HFF-Myc (cell line): ENCODE measurements at regions not wholly inside any gene's neighbourhood (a gene's known extent, or its start where the extent isn't known, plus 50 kb on each side); places are given as distances from the start of the nearest gene placed in this dataset.

ENCODE experiments used
- DNase-seq: peaks from one replicate; pipeline ENCODE4 v3.0.0-alpha.2; 2011; ENCODE audit warnings: low read depth; ENCODE audit errors: extremely low read depth
- H3K4me3 ChIP-seq: replicated peaks from 2 replicates; pipeline ENCODE4 v1.5.1; 2011; ENCODE audit warnings: low read depth, mild to moderate bottlenecking, control low read depth, low read length
- CTCF ChIP-seq: IDR thresholded peaks from 2 replicates; pipeline ENCODE4 v1.5.1; 2012; ENCODE audit warnings: mild to moderate bottlenecking, low read depth, low read length, control low read depth; ENCODE audit errors: missing control alignments

DNA sequence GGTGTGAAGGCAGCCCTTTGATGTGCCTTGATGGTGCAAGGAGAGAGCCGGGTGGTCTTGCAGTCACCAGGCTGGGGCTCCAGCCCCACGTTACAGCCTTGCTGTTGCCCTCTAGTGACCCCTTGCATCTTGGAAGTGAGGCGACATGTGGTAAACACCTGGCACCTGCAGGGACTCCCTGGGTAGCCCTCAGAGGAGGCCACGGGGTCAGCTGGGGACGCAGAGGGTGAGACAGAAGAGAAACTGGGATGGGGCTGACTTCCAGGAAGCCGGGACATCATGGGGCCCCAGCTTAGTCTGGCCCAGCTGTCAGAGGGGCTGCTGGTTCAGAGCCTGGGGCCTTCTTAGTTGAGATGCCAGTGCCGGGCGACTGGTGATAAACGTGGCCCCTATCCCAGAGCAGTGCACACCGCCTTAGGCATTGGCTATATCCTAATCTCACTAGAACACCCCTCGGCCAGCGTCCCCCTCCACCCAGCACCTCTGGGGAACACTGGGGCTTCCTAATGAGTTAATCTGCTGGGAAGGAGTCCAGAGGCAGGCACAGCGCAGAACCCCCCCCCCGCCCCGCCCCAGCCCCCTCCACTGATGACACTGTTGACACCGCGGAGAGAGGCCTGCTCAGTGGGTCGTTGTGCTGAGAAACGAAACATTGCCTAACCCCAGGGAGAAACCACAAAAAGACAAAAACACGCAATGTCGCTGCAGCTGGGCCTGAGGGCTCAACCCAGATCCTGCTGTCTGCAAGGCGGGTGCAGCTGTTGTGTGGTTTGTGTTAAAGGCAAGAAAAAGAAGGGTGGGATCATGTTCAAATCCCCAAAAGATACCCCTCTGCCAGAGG lies 60.5 kb upstream of the KLF13 start:
- H3K4me3 ChIP-seq, result no peak overlapping the region

GRCh38 chr15:31266712-31267111 lies 59.9 kb upstream of the KLF13 start:
- TF ChIP-seq CTCF, result no peak
- no peak overlapping the region for H3K4me3 ChIP-seq
- DNase-seq, result no peak

More for the DNA sequence above, 60.5 kb upstream of the KLF13 start:
- no peak for TF ChIP-seq CTCF
- DNase-seq, result no peak

DNA sequence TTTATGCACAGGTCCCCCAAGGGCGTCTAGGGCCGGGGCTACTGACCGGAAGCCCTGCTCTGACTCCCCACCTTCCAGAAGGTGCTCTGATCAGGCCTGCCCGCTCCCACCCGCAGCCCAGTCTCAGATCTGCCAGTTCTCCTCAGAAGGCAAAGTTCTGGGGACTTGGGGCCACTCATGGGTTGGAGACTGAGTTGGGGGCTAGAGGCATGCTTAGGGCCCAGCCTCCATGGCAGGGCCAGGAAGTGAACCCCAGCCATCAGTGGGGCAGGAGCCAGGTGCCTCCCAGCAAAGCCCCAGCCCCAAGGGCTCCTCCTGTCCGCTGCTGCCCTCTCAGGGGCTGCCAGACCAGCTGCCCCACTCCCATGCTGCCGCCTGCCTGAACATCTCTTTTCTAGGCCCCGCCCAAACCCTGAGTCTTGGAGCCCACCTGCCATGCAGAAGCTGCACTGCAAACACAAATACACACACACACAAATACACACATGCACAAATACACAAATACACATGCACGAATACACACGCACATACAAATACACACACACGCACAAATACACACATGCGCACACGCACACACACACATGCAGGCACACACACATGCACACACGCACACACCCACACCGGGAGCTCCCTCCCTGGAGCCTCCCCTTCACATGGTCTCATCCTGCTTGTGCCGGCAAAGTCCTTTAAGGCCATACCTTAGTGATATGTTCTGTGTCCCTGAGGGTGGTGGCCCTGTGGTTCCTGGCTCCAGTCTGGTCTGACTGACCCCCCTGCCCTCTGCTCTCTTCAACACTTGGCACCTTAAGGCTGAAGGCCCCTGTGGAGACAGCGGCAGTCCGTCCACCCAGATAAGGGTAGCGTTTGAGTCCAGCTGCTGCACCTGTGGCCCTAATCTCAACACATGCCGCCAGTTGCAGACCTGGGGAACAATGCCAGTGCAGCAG lies 59.2 kb upstream of the KLF13 start:
- TF ChIP-seq CTCF, result no peak
- no peak overlapping the region for H3K4me3 ChIP-seq

GRCh38 chr15:31268108-31268501 lies 58.5 kb upstream of the KLF13 start:
- no peak for TF ChIP-seq CTCF
- no peak for DNase-seq
- no peak overlapping the region for H3K4me3 ChIP-seq

More for the DNA sequence above, 59.2 kb upstream of the KLF13 start:
- no peak for DNase-seq

DNA sequence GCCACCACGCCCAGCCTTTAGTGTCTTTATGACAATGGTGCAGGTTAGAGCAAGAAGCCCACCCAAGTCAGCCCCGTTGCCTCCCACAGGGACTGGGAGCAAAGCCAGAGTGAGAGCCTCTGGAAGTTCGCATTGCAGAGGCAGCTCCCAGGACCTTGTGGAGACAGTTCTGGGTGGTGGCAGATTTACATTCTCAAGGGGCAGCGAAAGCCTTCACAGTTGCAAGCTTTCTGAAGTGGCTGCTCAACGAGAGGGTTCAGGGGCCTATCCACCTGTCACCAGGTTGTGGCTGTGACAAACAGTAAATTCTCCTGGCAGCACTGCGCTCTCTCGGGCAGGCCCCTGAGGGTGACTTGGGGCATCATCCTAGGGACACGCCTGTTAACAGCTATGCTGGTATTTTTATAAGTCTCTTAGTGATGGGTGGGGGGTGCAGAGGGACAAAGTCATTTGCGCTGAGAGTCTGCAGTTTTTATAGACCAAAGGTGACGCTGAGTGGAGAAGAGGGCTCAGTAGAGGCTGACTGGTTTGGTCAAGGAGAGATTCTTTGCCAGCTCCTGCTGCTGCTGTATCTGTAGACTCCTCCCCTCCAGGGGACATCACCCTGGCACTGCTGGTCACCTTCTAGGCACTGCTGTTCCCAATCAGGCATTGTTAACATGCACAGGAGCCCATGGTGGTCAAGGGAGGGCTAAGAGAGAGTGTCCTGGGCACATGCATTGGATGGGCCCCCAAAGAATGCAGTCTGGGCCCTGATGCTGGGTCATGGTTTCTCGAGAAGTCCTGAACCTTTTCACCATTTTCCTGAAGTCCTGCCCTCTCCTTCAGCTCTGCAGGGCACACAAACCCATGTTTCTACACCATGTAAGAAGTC lies 57.5 kb upstream of the KLF13 start:
- no peak overlapping the region for H3K4me3 ChIP-seq
- DNase-seq, result no peak
- TF ChIP-seq CTCF, result no peak

- TF ChIP-seq CTCF, result no peak
- no peak overlapping the region for H3K4me3 ChIP-seq
- no peak for DNase-seq
Observed at GRCh38 chr15:31269816-31270575, 56.6 kb upstream of the KLF13 start.
